ENCODE measurements at regions not wholly inside any gene's neighbourhood (a gene's known extent, or its start where the extent isn't known, plus 50 kb on each side); places are given as distances from the start of the nearest gene placed in this dataset.

GRCh38 chr19:57004418-57004817 lies 115.4 kb upstream of the USP29 start:
- WGBS, 2 donors (ENCODE audit: low coverage in 1 of 2): 91% methylated on average over 4 to 13 of the region's 13 CpGs
- Histone ChIP-seq H3K27me3 (no peaks in the 10 kb centered on the region), H3K27ac (no peak overlapping the region), H3K4me3 (no peak overlapping the region), H3K9me3 (no peaks in the 10 kb centered on the region), H3K36me3 (no peaks in the 10 kb centered on the region), H3K4me1 (no peaks in the 10 kb centered on the region)
- intact Hi-C loops (cut with DNase I; ENCODE audit: low total_unique reads) (no loop called here), in situ Hi-C loops (cut with MboI; ENCODE audit: low pct_ligation_motif_present in 1 of 4, low pct_unique_long_range_greater_than_20kb in 1 of 4, low sequenced_read_pairs in 3 of 4) (no loop called here)
- DNase-seq: no peak
- no peak for TF ChIP-seq POLR2AphosphoS5 (IDR thresholded peaks at IDR 0.05)
- no peak for TF ChIP-seq EP300 (IDR thresholded peaks at IDR 0.05; ENCODE audit: low read depth)
- TF ChIP-seq, protein P1, sequence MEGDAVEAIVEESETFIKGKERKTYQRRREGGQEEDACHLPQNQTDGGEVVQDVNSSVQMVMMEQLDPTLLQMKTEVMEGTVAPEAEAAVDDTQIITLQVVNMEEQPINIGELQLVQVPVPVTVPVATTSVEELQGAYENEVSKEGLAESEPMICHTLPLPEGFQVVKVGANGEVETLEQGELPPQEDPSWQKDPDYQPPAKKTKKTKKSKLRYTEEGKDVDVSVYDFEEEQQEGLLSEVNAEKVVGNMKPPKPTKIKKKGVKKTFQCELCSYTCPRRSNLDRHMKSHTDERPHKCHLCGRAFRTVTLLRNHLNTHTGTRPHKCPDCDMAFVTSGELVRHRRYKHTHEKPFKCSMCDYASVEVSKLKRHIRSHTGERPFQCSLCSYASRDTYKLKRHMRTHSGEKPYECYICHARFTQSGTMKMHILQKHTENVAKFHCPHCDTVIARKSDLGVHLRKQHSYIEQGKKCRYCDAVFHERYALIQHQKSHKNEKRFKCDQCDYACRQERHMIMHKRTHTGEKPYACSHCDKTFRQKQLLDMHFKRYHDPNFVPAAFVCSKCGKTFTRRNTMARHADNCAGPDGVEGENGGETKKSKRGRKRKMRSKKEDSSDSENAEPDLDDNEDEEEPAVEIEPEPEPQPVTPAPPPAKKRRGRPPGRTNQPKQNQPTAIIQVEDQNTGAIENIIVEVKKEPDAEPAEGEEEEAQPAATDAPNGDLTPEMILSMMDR (IDR thresholded peaks at IDR 0.05): no peak
- TF ChIP-seq POLR2A (IDR thresholded peaks at IDR 0.05): no peak

DNA sequence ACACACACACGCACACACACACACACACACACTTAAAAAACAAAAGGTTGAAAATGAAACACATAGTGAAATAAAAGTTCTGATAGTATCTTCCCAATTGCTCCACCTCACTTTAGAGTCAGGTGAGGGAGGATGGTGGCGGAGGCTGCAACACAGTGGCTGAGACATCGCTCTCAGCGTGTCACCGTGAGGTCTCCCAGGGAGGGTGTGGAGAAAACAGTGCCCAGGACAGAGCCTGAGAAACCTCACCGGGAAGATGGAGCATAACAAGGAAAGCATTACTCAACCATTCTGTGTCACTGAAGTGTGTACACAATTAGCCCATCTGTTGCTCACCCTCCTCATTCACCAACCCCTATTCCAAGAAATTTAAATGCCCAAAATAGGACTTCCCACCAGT lies 111.4 kb upstream of the USP29 start:
- Histone ChIP-seq H3K9me3 (no peaks in the 10 kb centered on the region), H3K4me3 (no peak overlapping the region), H3K27ac (no peak overlapping the region), H3K4me1 (no peaks in the 10 kb centered on the region), H3K36me3 (no peaks in the 10 kb centered on the region), H3K27me3 (no peaks in the 10 kb centered on the region)
- 17 to 81% methylated on average over 1 to 6 of the region's 6 CpGs for WGBS, 2 donors (ENCODE audit: low coverage in 1 of 2)
- no peak for DNase-seq
- TF ChIP-seq EP300 (IDR thresholded peaks at IDR 0.05; ENCODE audit: low read depth) (no peak), POLR2A (IDR thresholded peaks at IDR 0.05) (no peak), POLR2AphosphoS5 (IDR thresholded peaks at IDR 0.05) (no peak)
- TF ChIP-seq, protein P1 (IDR thresholded peaks at IDR 0.05): no peak
- in situ Hi-C loops (cut with MboI; ENCODE audit: low pct_ligation_motif_present in 1 of 4, low pct_unique_long_range_greater_than_20kb in 1 of 4, low sequenced_read_pairs in 3 of 4): no loop called here
- intact Hi-C loops (cut with DNase I; ENCODE audit: low total_unique reads): no loop called here

GRCh38 chr19:57010541-57010940 lies 109.2 kb upstream of the USP29 start:
- Histone ChIP-seq H3K4me1 (no peaks in the 10 kb centered on the region), H3K27ac (no peak overlapping the region), H3K27me3 (no peaks in the 10 kb centered on the region), H3K36me3 (no peaks in the 10 kb centered on the region), H3K9me3 (no peaks in the 10 kb centered on the region), H3K4me3 (no peak overlapping the region)
- in situ Hi-C loops (cut with MboI; ENCODE audit: low pct_ligation_motif_present in 1 of 4, low pct_unique_long_range_greater_than_20kb in 1 of 4, low sequenced_read_pairs in 3 of 4): no loop called here
- no peak for DNase-seq
- TF ChIP-seq POLR2AphosphoS5 (IDR thresholded peaks at IDR 0.05) (no peak), POLR2A (IDR thresholded peaks at IDR 0.05) (no peak), EP300 (IDR thresholded peaks at IDR 0.05; ENCODE audit: low read depth) (no peak)
- TF ChIP-seq, protein P1 (IDR thresholded peaks at IDR 0.05): no peak
- intact Hi-C loops (cut with DNase I; ENCODE audit: low total_unique reads): no loop called here
- 81% methylated on average over 16 of the region's 16 CpGs; no CpG with 5 or more reads in 1 of the 2 donors for WGBS, 2 donors (ENCODE audit: low coverage in 1 of 2)

- H3K9me3 ChIP-seq: peaks cover 0 to 5% of the 10 kb centered on the region in 2 donors
- WGBS, 2 donors (ENCODE audit: low coverage in 1 of 2): 91 to 100% methylated on average over 2 to 27 of the region's 27 CpGs
- DNase-seq: no peak
- H3K27ac ChIP-seq: no peak overlapping the region
- no peaks in the 10 kb centered on the region for H3K27me3 ChIP-seq
- no peaks in the 10 kb centered on the region for H3K36me3 ChIP-seq
- no peaks in the 10 kb centered on the region for H3K4me1 ChIP-seq
- TF ChIP-seq POLR2A (IDR thresholded peaks at IDR 0.05) (no peak), POLR2AphosphoS5 (IDR thresholded peaks at IDR 0.05) (no peak), EP300 (IDR thresholded peaks at IDR 0.05; ENCODE audit: low read depth) (no peak)
- TF ChIP-seq, protein P1 (IDR thresholded peaks at IDR 0.05): no peak
- in situ Hi-C loops (cut with MboI; ENCODE audit: low pct_ligation_motif_present in 1 of 4, low pct_unique_long_range_greater_than_20kb in 1 of 4, low sequenced_read_pairs in 3 of 4) (no loop called here), intact Hi-C loops (cut with DNase I; ENCODE audit: low total_unique reads) (no loop called here)
- no peak overlapping the region for H3K4me3 ChIP-seq
These were observed 103.7 kb upstream of the USP29 start for GRCh38 chr19:57016076-57016475.

Data from transverse colon (tissue), 4 donors.